GM18870 (cell line): ENCODE measurements at regions not wholly inside any gene's neighbourhood (a gene's known extent, or its start where the extent isn't known, plus 50 kb on each side); places are given as distances from the start of the nearest gene placed in this dataset.

Source experiments
- ATAC-seq: cut with Tn5 transposase; IDR thresholded peaks from one replicate; pipeline ENCODE4 v1.9.1; 2021; ENCODE audit warnings: moderate library complexity; ENCODE audit not compliant: unreplicated experiment

DNA sequence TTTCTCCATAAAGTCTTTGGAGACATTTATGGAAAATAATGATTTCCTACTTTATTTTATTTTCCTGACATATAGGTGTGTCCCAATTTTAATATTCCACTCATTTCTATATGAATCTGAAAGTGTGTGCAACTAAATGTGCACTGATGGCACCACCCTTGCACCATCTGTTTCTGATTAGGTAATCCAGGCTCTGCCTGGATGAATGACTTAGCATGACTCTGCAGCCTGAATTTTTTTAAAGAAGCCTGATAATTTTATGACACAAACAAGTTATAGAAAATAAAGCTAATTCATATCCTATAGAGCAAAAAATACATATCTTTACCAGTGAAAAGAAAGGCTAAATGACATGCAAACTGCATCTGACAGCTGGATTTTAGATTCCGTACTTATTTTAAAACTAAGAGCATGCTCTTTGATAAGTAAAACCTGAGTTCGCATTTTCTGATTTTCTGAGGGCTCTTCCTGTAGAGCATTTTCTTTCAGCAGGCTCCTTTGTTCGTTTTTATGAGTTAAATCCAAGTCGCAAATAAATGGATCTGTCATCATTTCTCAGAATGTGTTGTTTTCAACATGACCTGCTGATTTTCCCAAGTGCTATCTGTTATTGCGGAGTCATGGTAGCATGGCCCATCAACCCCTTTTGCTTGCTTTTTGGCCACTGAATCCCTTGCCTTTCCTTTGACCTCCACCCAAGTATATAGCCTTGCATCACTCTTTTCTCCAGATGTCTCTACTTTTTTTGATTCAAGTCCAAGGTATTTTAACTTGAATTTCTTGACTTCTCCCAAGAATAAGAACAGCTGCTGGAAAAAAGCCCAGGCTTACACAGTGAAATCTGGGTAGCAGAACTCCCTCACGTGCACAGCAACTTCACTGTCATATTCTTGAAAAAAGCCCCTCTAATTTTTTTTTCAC, 52.8 kb upstream of the LYPLAL1 start:
- ATAC-seq = no peak

DNA sequence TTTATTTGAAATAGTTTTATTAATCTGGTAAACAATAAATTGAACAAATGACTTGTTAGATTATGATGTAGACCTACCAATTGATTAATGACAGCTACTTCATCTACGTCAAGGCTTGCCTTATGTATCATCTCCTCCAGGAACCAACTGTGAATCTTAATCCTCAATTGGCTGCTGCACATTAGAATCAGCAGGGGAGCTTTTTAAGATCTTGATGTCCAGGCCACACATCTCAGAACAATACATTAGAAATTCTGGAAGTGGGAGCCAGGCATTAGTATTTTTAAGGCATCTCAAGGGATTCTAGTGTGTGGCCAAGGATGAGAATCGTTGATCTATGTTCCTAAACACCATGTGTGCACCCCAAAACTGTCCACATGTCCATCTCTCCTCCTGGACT, 52.0 kb upstream of the LYPLAL1 start:
- no peak for ATAC-seq

DNA sequence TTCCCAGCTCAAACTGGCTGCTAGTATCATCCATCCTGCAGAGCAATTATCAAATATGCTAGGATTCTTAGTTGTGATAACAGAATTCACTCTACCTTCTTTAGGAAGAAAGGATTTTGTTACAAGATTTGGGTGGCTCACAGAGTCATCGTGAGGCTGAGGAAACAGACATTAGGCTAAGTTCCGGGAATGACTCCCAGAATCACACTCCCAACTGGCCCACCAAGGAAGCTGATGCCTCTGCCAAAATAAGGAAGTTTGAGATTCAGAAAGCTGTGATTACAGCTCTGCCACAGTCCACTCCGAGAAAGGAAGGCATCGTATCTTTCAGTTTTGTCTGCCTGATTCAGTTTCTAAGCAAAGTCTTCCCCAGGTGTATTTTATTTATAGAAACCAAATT, 50.6 kb upstream of the LYPLAL1 start:
- no peak for ATAC-seq
